Ascending aorta (tissue), 2 donors: ENCODE measurements at regions not wholly inside any gene's neighbourhood (a gene's known extent, or its start where the extent isn't known, plus 50 kb on each side); places are given as distances from the start of the nearest gene placed in this dataset.

Source experiments
- DNase-seq, 2 donors: peaks; one replicate each; pipeline ENCODE4 v3.0.0-alpha.2; 2019; ENCODE audit warnings: low spot score in 2 of 2
- H3K27ac ChIP-seq, 2 donors: fragments of 200-600 bp; sonication (generic); one replicate each; pipeline ENCODE4 v1.5.1; 2016 to 2017; ENCODE audit warnings: mild to moderate bottlenecking in 1 of 2
- H3K27me3 ChIP-seq: fragments of 200-600 bp; sonication (generic); one replicate; pipeline ENCODE4 v1.5.1; 2017
- H3K36me3 ChIP-seq, 2 donors: fragments of 200-600 bp; sonication (generic); one replicate each; pipeline ENCODE4 v1.5.1; 2016
- H3K4me1 ChIP-seq, 2 donors: fragments of 200-600 bp; sonication (generic); one replicate each; pipeline ENCODE4 v1.5.1; 2016 to 2017; ENCODE audit warnings: mild to moderate bottlenecking in 1 of 2
- H3K4me3 ChIP-seq, 2 donors: fragments of 200-600 bp; sonication (generic); one replicate each; pipeline ENCODE4 v1.5.1; 2016 to 2017; ENCODE audit warnings: mild to moderate bottlenecking in 1 of 2
- H3K9me3 ChIP-seq, 2 donors: fragments of 200-600 bp; sonication (generic); one replicate each; pipeline ENCODE4 v1.5.1; 2016
- intact Hi-C: fragments of 100-400 bp; cut with DNase I; formaldehyde crosslinking; loops from one replicate; pipeline ENCODE4 v1.15.1; 2023
- TF ChIP-seq, protein P1 (sequence below), 3 experiments: fragments of 200-600 bp in 2 of 3; fragments of 450-650 bp in 1 of 3; sonication (generic) in 2 of 3; IDR thresholded peaks; one replicate each; pipeline ENCODE4 v1.5.1; 2016 to 2019; ENCODE audit warnings: antibody characterized with exemption in 3 of 3, mild to moderate bottlenecking in 1 of 3, moderate library complexity in 1 of 3

DNA sequence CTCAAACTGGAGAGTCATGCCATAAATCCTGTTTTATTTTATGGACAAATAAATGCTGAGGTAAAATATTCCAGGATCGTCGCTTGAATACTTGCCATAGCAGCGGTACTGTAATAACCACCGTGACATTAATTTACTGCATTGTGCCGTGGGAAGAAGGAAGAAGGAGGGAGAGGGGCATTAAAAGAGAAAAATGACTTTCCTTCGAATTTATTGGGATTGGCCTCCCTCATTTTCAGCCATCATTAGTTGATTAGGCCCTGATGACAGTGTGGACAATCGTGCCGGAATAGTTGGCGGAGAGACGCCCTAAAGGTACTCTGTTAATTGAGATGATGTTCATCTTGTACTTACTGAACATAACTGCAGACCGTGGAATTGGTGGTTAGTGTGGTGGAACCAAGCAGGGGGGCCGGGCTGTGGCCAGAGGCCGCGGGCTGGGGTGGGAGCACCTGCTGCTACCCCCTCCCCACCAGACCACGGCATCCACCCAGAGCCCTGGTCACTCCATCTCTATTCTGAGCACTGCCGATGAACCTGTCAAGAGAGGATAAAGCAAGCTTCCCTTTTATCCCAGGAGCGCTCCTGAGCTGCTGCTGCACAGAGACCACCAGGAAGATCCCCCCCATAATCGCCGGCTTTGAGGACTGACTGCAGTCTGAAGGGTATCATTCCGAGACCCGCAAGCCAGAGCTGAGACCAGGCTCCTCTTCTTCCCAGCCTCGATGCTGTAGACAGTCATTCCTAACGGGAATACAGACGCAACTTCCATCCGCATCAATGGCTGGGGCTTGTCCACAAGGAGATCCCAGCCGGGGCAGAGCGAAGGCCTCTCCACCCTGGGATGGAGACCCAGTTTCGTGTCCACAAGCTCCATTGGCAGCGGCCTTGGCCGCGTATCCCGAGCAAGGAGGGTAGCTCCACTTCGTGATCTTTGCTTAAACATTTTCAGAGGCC, 168.3 kb upstream of the TSHZ3 start:
- H3K4me1 ChIP-seq, result no peaks in the 10 kb centered on the region
- no peaks in the 10 kb centered on the region for H3K27me3 ChIP-seq
- H3K27ac ChIP-seq, result no peak overlapping the region
- no peak for DNase-seq
- H3K36me3 ChIP-seq, result no peaks in the 10 kb centered on the region
- intact Hi-C loops, result no loop called here
- H3K9me3 ChIP-seq, result no peaks in the 10 kb centered on the region
- no peak overlapping the region for H3K4me3 ChIP-seq
- TF ChIP-seq, protein P1, sequence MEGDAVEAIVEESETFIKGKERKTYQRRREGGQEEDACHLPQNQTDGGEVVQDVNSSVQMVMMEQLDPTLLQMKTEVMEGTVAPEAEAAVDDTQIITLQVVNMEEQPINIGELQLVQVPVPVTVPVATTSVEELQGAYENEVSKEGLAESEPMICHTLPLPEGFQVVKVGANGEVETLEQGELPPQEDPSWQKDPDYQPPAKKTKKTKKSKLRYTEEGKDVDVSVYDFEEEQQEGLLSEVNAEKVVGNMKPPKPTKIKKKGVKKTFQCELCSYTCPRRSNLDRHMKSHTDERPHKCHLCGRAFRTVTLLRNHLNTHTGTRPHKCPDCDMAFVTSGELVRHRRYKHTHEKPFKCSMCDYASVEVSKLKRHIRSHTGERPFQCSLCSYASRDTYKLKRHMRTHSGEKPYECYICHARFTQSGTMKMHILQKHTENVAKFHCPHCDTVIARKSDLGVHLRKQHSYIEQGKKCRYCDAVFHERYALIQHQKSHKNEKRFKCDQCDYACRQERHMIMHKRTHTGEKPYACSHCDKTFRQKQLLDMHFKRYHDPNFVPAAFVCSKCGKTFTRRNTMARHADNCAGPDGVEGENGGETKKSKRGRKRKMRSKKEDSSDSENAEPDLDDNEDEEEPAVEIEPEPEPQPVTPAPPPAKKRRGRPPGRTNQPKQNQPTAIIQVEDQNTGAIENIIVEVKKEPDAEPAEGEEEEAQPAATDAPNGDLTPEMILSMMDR (IDR thresholded peaks at IDR 0.05), result no peak

DNA sequence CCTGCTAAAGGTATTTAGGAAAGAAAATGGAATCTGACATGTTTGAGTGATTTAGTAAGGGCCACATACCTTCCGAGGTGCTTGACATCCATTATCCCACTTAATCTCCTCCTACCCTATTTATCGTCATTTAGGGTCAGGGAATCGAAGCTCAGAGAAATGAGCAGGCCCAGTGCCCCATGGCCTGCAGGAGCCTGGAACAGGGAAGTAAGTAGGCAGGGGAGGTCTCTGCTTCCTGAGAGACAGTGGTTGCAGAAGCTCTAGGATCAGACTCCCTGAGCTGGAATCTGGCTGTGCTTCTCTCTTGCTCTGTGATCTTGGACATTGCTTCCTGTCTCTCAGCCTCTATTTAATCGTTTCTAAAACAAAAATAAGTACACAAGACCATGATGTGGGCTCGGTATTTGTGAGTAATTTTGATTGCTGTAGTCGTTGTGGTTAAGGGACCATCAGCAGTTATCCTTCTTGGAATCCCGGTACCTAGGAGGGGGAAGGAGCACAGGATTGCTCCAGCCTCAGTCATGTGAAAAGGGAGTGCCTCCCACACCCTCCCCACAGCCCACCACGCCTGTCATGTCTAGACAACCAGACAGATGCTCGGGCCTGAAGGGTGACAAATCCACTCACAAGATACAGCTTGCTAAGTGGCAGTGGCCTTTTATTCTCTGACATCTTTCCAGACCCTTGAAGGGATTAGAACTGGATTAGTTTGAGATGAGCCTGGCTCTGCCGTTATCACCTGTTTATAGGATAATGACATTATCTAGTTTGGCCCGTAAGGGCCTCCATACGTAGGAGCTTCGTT, 169.2 kb upstream of the TSHZ3 start:
- Histone ChIP-seq H3K9me3 (no peaks in the 10 kb centered on the region), H3K27ac (no peak overlapping the region), H3K4me1 (no peaks in the 10 kb centered on the region), H3K4me3 (no peak overlapping the region), H3K36me3 (no peaks in the 10 kb centered on the region), H3K27me3 (no peaks in the 10 kb centered on the region)
- TF ChIP-seq, protein P1 (IDR thresholded peaks at IDR 0.05), result no peak
- intact Hi-C loops, result no loop called here
- DNase-seq, result no peak

DNA sequence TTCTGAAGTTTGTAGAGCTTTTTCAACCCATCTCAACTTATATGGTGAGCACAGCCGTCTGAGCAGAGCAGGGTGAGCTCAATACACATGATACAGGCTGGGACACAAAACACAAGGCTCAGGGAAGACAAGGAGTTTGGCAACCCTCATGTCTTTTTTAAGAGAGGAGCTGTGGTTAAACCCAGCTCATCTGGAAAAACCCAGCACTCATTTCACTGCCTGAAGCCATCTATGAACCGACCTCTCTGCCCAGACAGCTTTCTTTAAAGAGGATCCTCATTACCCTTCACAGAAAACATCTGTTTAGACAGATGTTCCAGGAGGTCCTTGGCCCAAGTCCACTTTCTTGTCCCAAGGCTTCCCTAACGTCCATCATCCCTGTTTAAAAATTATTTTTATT, 170.0 kb upstream of the TSHZ3 start:
- H3K27ac ChIP-seq, result no peak overlapping the region
- no peak overlapping the region for H3K4me3 ChIP-seq
- TF ChIP-seq, protein P1 (IDR thresholded peaks at IDR 0.05), result no peak
- no peak for DNase-seq
- intact Hi-C loops, result no loop called here
- no peaks in the 10 kb centered on the region for H3K27me3 ChIP-seq
- no peaks in the 10 kb centered on the region for H3K36me3 ChIP-seq
- H3K9me3 ChIP-seq, result no peaks in the 10 kb centered on the region
- H3K4me1 ChIP-seq, result no peaks in the 10 kb centered on the region

DNA sequence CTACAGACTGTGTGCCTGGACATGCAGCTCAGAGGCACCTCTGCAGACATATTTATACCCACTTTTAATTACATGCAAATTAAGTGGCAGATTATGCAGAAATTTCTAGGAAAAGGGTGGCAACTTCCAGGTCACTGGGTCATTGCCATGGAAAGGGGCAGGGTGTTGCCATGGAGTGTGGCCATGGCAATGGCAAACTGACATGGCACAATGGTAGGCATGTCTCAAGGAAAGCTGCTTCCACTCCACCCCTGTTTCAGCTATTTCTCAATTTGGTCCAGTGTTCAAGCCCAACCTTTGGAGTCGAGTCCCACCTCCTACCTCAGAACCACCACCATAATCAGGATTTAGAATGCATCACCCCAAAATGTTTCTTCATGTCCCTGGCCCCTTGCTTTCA, 170.7 kb upstream of the TSHZ3 start:
- no peaks in the 10 kb centered on the region for H3K9me3 ChIP-seq

DNA sequence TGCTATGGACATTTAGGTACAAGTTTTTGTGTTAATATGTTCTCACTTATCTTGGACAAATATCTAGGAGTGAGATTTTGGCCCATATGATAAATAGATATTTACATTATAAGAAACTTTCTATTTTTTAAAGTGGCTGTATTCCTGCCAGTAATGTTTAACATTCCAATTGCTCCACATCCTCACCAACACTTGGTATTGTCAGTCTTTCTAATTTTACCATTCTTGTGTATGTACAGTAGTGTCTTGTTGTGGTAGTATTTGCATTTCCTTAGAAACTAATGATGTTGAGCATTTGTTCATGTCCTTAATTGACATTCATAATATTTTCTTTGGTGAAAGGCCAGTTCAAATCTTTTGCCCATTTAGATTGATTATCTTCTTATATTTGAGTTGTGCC, 171.4 kb upstream of the TSHZ3 start:
- Histone ChIP-seq H3K9me3 (peaks cover 0 to 2% of the 10 kb centered on the region in 2 donors), H3K36me3 (no peaks in the 10 kb centered on the region), H3K4me3 (no peak overlapping the region), H3K27ac (no peak overlapping the region), H3K27me3 (no peaks in the 10 kb centered on the region), H3K4me1 (no peaks in the 10 kb centered on the region)
- TF ChIP-seq, protein P1 (IDR thresholded peaks at IDR 0.05), result no peak
- DNase-seq, result no peak
- intact Hi-C loops, result no loop called here

More for the DNA sequence above, 170.7 kb upstream of the TSHZ3 start:
- intact Hi-C loops, result no loop called here
- TF ChIP-seq, protein P1 (IDR thresholded peaks at IDR 0.05), result no peak
- Histone ChIP-seq H3K27ac (no peak overlapping the region), H3K4me3 (no peak overlapping the region), H3K27me3 (no peaks in the 10 kb centered on the region), H3K36me3 (no peaks in the 10 kb centered on the region), H3K4me1 (no peaks in the 10 kb centered on the region)
- no peak for DNase-seq
